ENCODE measurements at regions not wholly inside any gene's neighbourhood (a gene's known extent, or its start where the extent isn't known, plus 50 kb on each side); places are given as distances from the start of the nearest gene placed in this dataset.

DNA sequence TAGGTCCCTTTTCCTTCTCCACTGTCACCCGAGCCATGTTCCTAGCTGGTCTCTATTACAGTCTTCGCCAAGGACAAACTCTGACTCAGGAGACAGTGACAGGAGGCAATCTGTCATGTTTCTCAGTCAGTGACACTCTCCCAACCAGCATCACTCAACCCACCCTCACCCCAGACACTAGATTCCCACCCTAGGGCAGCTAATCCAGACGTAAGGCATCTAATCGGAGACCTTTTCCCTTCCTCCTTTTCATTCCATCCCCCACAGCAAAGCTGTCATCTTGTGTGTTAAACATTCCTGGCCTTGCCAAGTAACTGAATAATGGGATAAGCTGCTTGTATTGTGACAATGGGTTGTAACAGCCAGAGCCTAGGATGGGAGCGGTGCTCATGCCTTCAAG, 95.2 kb downstream of the SNX18 start:
- no peaks in the 10 kb centered on the region for H3K4me1 ChIP-seq (replicated peaks; ENCODE audit: insufficient read depth)
- intact Hi-C loops (cut with micrococcal nuclease; ENCODE audit: unreplicated experiment) = no loop called here
- H3K4me2 ChIP-seq = no peak overlapping the region
- H3K36me3 ChIP-seq (ENCODE audit: low read depth) = no peaks in the 10 kb centered on the region
- no peak for TF ChIP-seq EZH2 (IDR thresholded peaks at IDR 0.05; ENCODE audit: low read depth)
- TF ChIP-seq, protein P1, sequence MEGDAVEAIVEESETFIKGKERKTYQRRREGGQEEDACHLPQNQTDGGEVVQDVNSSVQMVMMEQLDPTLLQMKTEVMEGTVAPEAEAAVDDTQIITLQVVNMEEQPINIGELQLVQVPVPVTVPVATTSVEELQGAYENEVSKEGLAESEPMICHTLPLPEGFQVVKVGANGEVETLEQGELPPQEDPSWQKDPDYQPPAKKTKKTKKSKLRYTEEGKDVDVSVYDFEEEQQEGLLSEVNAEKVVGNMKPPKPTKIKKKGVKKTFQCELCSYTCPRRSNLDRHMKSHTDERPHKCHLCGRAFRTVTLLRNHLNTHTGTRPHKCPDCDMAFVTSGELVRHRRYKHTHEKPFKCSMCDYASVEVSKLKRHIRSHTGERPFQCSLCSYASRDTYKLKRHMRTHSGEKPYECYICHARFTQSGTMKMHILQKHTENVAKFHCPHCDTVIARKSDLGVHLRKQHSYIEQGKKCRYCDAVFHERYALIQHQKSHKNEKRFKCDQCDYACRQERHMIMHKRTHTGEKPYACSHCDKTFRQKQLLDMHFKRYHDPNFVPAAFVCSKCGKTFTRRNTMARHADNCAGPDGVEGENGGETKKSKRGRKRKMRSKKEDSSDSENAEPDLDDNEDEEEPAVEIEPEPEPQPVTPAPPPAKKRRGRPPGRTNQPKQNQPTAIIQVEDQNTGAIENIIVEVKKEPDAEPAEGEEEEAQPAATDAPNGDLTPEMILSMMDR (conservative IDR thresholded peaks at IDR 0.05) = no peak
- no peak overlapping the region for H2AFZ ChIP-seq
- ChIA-PET POLR2A (ENCODE audit: unreplicated experiment) (no interaction called here), CTCF (no interaction called here)
- no peak for DNase-seq
- H3K4me3 ChIP-seq = no peak overlapping the region
- no peak overlapping the region for H3K27ac ChIP-seq
- no TSS peak for BruUV-seq (replicated peaks)
- H3K9me2 ChIP-seq (ENCODE audit: insufficient read depth) = no peaks in the 10 kb centered on the region
- no peaks in the 10 kb centered on the region for H4K20me1 ChIP-seq (ENCODE audit: insufficient read depth)
- H3K9me3 ChIP-seq (ENCODE audit: insufficient read depth, low read depth) = no peaks in the 10 kb centered on the region
- no peaks in the 10 kb centered on the region for H3F3A ChIP-seq (ENCODE audit: insufficient read depth, low read depth)
- H3K79me2 ChIP-seq (ENCODE audit: low read depth) = no peaks in the 10 kb centered on the region
- no peaks in the 10 kb centered on the region for H3K27me3 ChIP-seq (ENCODE audit: insufficient read depth, low read depth)

- no peaks in the 10 kb centered on the region for H3K4me1 ChIP-seq (replicated peaks; ENCODE audit: insufficient read depth)
- intact Hi-C loops (cut with micrococcal nuclease; ENCODE audit: unreplicated experiment) = no loop called here
- no peak for DNase-seq
- no peaks in the 10 kb centered on the region for H3K9me2 ChIP-seq (ENCODE audit: insufficient read depth)
- H3K4me3 ChIP-seq = no peak overlapping the region
- H3K9me3 ChIP-seq (ENCODE audit: insufficient read depth, low read depth) = no peaks in the 10 kb centered on the region
- POLR2A ChIA-PET (ENCODE audit: unreplicated experiment) = no interaction called here
- no peaks in the 10 kb centered on the region for H3F3A ChIP-seq (ENCODE audit: insufficient read depth, low read depth)
- H3K4me2 ChIP-seq = no peak overlapping the region
- no peak overlapping the region for H3K27ac ChIP-seq
- H3K79me2 ChIP-seq (ENCODE audit: low read depth) = no peaks in the 10 kb centered on the region
- no TSS peak for BruUV-seq (replicated peaks)
- no peaks in the 10 kb centered on the region for H4K20me1 ChIP-seq (ENCODE audit: insufficient read depth)
- CTCF ChIA-PET = no interaction called here
- no peak overlapping the region for H2AFZ ChIP-seq
- H3K27me3 ChIP-seq (ENCODE audit: insufficient read depth, low read depth) = no peaks in the 10 kb centered on the region
- TF ChIP-seq EZH2 (IDR thresholded peaks at IDR 0.05; ENCODE audit: low read depth) = no peak
- TF ChIP-seq, protein P1 (conservative IDR thresholded peaks at IDR 0.05) = no peak
- no peaks in the 10 kb centered on the region for H3K36me3 ChIP-seq (ENCODE audit: low read depth)
Measured at GRCh38 chr5:54611290-54611951, 93.9 kb downstream of the SNX18 start.

- H4K20me1 ChIP-seq (ENCODE audit: insufficient read depth) = no peaks in the 10 kb centered on the region
- no peak overlapping the region for H3K4me2 ChIP-seq
- no peak overlapping the region for H3K27ac ChIP-seq
- ChIA-PET CTCF (no interaction called here), POLR2A (ENCODE audit: unreplicated experiment) (no interaction called here)
- no peaks in the 10 kb centered on the region for H3F3A ChIP-seq (ENCODE audit: insufficient read depth, low read depth)
- DNase-seq = no peak
- no peaks in the 10 kb centered on the region for H3K27me3 ChIP-seq (ENCODE audit: insufficient read depth, low read depth)
- H3K9me3 ChIP-seq (ENCODE audit: insufficient read depth, low read depth) = no peaks in the 10 kb centered on the region
- no peaks in the 10 kb centered on the region for H3K79me2 ChIP-seq (ENCODE audit: low read depth)
- no peak overlapping the region for H3K4me3 ChIP-seq
- intact Hi-C loops (cut with micrococcal nuclease; ENCODE audit: unreplicated experiment) = no loop called here
- TF ChIP-seq, protein P1 (conservative IDR thresholded peaks at IDR 0.05) = no peak
- TF ChIP-seq EZH2 (IDR thresholded peaks at IDR 0.05; ENCODE audit: low read depth) = no peak
- H2AFZ ChIP-seq = no peak overlapping the region
- BruUV-seq (replicated peaks) = no TSS peak
- no peaks in the 10 kb centered on the region for H3K36me3 ChIP-seq (ENCODE audit: low read depth)
- no peaks in the 10 kb centered on the region for H3K9me2 ChIP-seq (ENCODE audit: insufficient read depth)
- H3K4me1 ChIP-seq (replicated peaks; ENCODE audit: insufficient read depth) = no peaks in the 10 kb centered on the region
Measured at GRCh38 chr5:54610197-54610944, 92.8 kb downstream of the SNX18 start.

All from PC-9 (cell line).